ENCODE measurements at regions not wholly inside any gene's neighbourhood (a gene's known extent, or its start where the extent isn't known, plus 50 kb on each side); places are given as distances from the start of the nearest gene placed in this dataset.

GRCh38 chr16:26648851-26649250, 417.9 kb upstream of the C16orf82 start:
- H3K27ac ChIP-seq (ENCODE audit: low read depth, low read length), result no peak overlapping the region
- BruUV-seq (replicated peaks), result no TSS peak
- POLR2A ChIA-PET, result no interaction called here
- H3K4me1 ChIP-seq (ENCODE audit: control insufficient read depth in 1 of 2, insufficient read depth in 2 of 2, low read length in 2 of 2), result no peaks in the 10 kb centered on the region
- H3K4me2 ChIP-seq (ENCODE audit: low read length), result no peak overlapping the region
- intact Hi-C loops (cut with micrococcal nuclease), result no loop called here
- CTCF ChIA-PET, result no interaction called here
- H3K79me2 ChIP-seq (ENCODE audit: insufficient read depth, low read length), result no peaks in the 10 kb centered on the region
- H3K36me3 ChIP-seq (ENCODE audit: control insufficient read depth in 1 of 2, insufficient read depth in 2 of 2, low read length in 2 of 2), result no peaks in the 10 kb centered on the region
- RAD21 ChIA-PET (ENCODE audit: low non-redundant PET in 1 of 2, low total read pairs in 2 of 2, uncharacterized antibody in 2 of 2, unreplicated experiment in 2 of 2), result no interaction called here
- no peak for TF ChIP-seq SRF (IDR thresholded peaks at IDR 0.05; ENCODE audit: low read depth)
- no peak for TF ChIP-seq ELF1 (IDR thresholded peaks at IDR 0.05; ENCODE audit: borderline replicate concordance, low read depth)
- no peak for TF ChIP-seq ZFX (IDR thresholded peaks at IDR 0.05)
- no peak for TF ChIP-seq TCF7L2 (IDR thresholded peaks at IDR 0.05; ENCODE audit: borderline replicate concordance, extremely low read depth, insufficient read depth, insufficient read length)
- no peak for TF ChIP-seq CTCF (IDR thresholded peaks at IDR 0.05 in 2 of 3, conservative IDR thresholded peaks at IDR 0.05 in 1 of 3; ENCODE audit: borderline replicate concordance in 1 of 3, insufficient read depth in 1 of 3, low read depth in 2 of 3, low read length in 2 of 3)
- no peak for TF ChIP-seq FOSL1 (IDR thresholded peaks at IDR 0.05; ENCODE audit: low read depth)
- TF ChIP-seq YY1 (IDR thresholded peaks at IDR 0.05; ENCODE audit: extremely low read depth, insufficient replicate concordance, low read depth, low read length), result no peak
- TF ChIP-seq RAD21 (IDR thresholded peaks at IDR 0.05; ENCODE audit: low read depth), result no peak
- no peak for TF ChIP-seq ATF3 (IDR thresholded peaks at IDR 0.05)
- no peak for TF ChIP-seq SIN3A (IDR thresholded peaks at IDR 0.05; ENCODE audit: low read depth)
- no peak overlapping the region for H3K4me3 ChIP-seq (replicated peaks in 1 of 2; ENCODE audit: low read depth in 1 of 2, low read length in 2 of 2)
- ATAC-seq, result no peak
- no peaks in the 10 kb centered on the region for H4K20me1 ChIP-seq (ENCODE audit: insufficient read depth)
- DNase-seq (ENCODE audit: low read depth, low spot score), result no peak
- no peak overlapping the region for H3K9ac ChIP-seq (ENCODE audit: low read length)
- H3K27me3 ChIP-seq (ENCODE audit: insufficient read depth, low read length), result no peaks in the 10 kb centered on the region
- H3K9me2 ChIP-seq (ENCODE audit: insufficient read depth), result no peaks in the 10 kb centered on the region
- H2AFZ ChIP-seq (ENCODE audit: low read depth, low read length, poor library complexity, severe bottlenecking), result no peak overlapping the region
- H3K9me3 ChIP-seq (ENCODE audit: control insufficient read depth in 1 of 2, insufficient read depth in 1 of 2, low read depth in 1 of 2, low read length in 2 of 2), result no peaks in the 10 kb centered on the region; a peak in 1 of 4 replicates
